K562 (cell line): ENCODE measurements at regions not wholly inside any gene's neighbourhood (a gene's known extent, or its start where the extent isn't known, plus 50 kb on each side); places are given as distances from the start of the nearest gene placed in this dataset.

ENCODE experiments used
- ATAC-seq: fragments of 200-7000 bp; cut with Tn5 transposase; 3 replicates; pipeline ENCODE4 v1.9.1; 2020; ENCODE audit warnings: moderate library complexity
- BruUV-seq: library from RNA; stranded (reverse); fragments of 400-500 nt; replicated peaks from 2 replicates; lab custom pipeline; 2021; lab: Mats Ljungman, UMichigan
- CTCF ChIA-PET: fragments of 300-600 bp; formaldehyde crosslinking; extraction: SDS; loops from one replicate; lab custom pipeline; 2021; ENCODE audit warnings: low intra/inter-chr PET ratio; lab: Yijun Ruan, JAX
- POLR2A ChIA-PET: fragments of 300-600, 350-650 bp; sonication (Branson Sonifier 250); formaldehyde crosslinking; extraction: SDS; loops from one replicate; lab custom pipeline; 2021; ENCODE audit warnings: antibody characterized with exemption, inconsistent platforms; lab: Yijun Ruan, JAX
- DNase-seq, 4 experiments: peaks; one replicate each; pipeline versions ENCODE4 v3.0.0 to v3.0.0-alpha.2; 2011 to 2018; ENCODE audit warnings: low spot score in 3 of 4, mixed read lengths in 3 of 4; ENCODE audit errors: extremely low read depth in 1 of 4
- FAIRE-seq: peaks from 2 replicates; lab custom pipeline; 2011; peaks lifted over from hg19 to GRCh38; lab: Jason Lieb, UNC
- H2AFZ ChIP-seq: 2 replicates; pipeline ENCODE4 v1.6.0; 2011; ENCODE audit warnings: low read depth, low read length, control low read depth, inconsistent platforms
- H3K27ac ChIP-seq: fragments of 200-600 bp; 3 replicates; pipeline ENCODE4 v1.8.0; 2011; ENCODE audit warnings: low read depth, mild to moderate bottlenecking, control low read depth, inconsistent platforms, low read length, moderate library complexity, mixed read lengths; ENCODE audit errors: extremely low read depth
- H3K27me3 ChIP-seq, 2 experiments: fragments of 300-600 bp in 1 of 2; 2 replicates in 1 of 2; 3 replicates in 1 of 2; pipeline versions ENCODE4 v1.6.0 to v1.8.0; 2011; ENCODE audit warnings: inconsistent platforms in 2 of 2, low read length in 2 of 2, mild to moderate bottlenecking in 1 of 2, mixed read lengths in 1 of 2, moderate library complexity in 1 of 2; ENCODE audit not compliant: control insufficient read depth in 2 of 2, insufficient read depth in 2 of 2
- H3K36me3 ChIP-seq: fragments of 300-600 bp; 3 replicates; pipeline ENCODE4 v1.8.0; 2011; ENCODE audit warnings: mild to moderate bottlenecking, low read length, inconsistent platforms; ENCODE audit not compliant: control insufficient read depth, insufficient read depth
- H3K4me1 ChIP-seq, 2 experiments: fragments of 200-600 bp in 1 of 2; replicated peaks in 1 of 2; 2 replicates in 1 of 2; 3 replicates in 1 of 2; pipeline versions ENCODE4 v1.5.1 to v1.8.0; 2011; ENCODE audit warnings: inconsistent platforms in 2 of 2, low read length in 2 of 2, mild to moderate bottlenecking in 1 of 2, mixed read lengths in 1 of 2, moderate library complexity in 1 of 2; ENCODE audit not compliant: control insufficient read depth in 2 of 2, insufficient read depth in 2 of 2
- H3K4me2 ChIP-seq: 2 replicates; pipeline ENCODE4 v1.6.1; 2011; ENCODE audit warnings: low read length, control low read depth, inconsistent platforms, mixed read lengths; ENCODE audit not compliant: insufficient read depth
- H3K4me3 ChIP-seq: fragments of 200-600 bp; sonication (generic), shearing (Covaris generic); 2 replicates; pipeline ENCODE4 v1.5.1; 2016; ENCODE audit warnings: control low read depth, inconsistent platforms
- H3K79me2 ChIP-seq: fragments of 200-600 bp; 3 replicates; pipeline ENCODE4 v1.8.0; 2011; ENCODE audit warnings: low read length, inconsistent platforms; ENCODE audit not compliant: control insufficient read depth, insufficient read depth
- H3K9ac ChIP-seq, 2 experiments: 2 replicates each; pipeline versions ENCODE4 v1.6.0 to v1.6.1; 2011; ENCODE audit warnings: low read depth in 2 of 2, low read length in 2 of 2, control low read depth in 1 of 2, inconsistent platforms in 1 of 2, mild to moderate bottlenecking in 1 of 2, mixed read lengths in 1 of 2; ENCODE audit not compliant: insufficient read depth in 1 of 2
- H3K9me1 ChIP-seq: one replicate; pipeline ENCODE4 v1.6.0; 2011; ENCODE audit warnings: inconsistent platforms, mild to moderate bottlenecking, low read length, moderate library complexity; ENCODE audit not compliant: control insufficient read depth, insufficient read depth
- H3K9me3 ChIP-seq: replicated peaks from 2 replicates; pipeline ENCODE4 v1.5.1; 2011; ENCODE audit warnings: low read depth, low read length, inconsistent platforms; ENCODE audit not compliant: control insufficient read depth, insufficient read depth
- H4K20me1 ChIP-seq: replicated peaks from 2 replicates; pipeline ENCODE4 v1.6.1; 2011; ENCODE audit warnings: low read length, inconsistent platforms, mixed read lengths; ENCODE audit not compliant: control insufficient read depth, insufficient read depth
- KLF6 ChIP-seq: fragments of 250-450 bp; sonication (Bioruptor Pico); IDR thresholded peaks from 2 replicates; pipeline ENCODE4 v1.4.0; 2020; ENCODE audit warnings: mild to moderate bottlenecking, moderate library complexity, borderline replicate concordance
- PHB ChIP-seq: fragments of 250-450 bp; sonication (Bioruptor Pico); IDR thresholded peaks from 2 replicates; pipeline ENCODE4 v1.5.0; 2021
- ZNF436 ChIP-seq: fragments of 250-450, 450-650 bp; sonication (Bioruptor Pico); formaldehyde crosslinking; IDR thresholded peaks from 2 replicates; pipeline ENCODE4 v1.7.0; 2020; ENCODE audit warnings: mild to moderate bottlenecking
- ZNF707 ChIP-seq: fragments of 250-450 bp; sonication (Bioruptor Pico); conservative IDR thresholded peaks from 2 replicates; pipeline ENCODE4 v1.8.0; 2022; ENCODE audit warnings: inconsistent platforms, mild to moderate bottlenecking, moderate library complexity
- WGBS: fragments of 100-300 bp; shearing (Covaris generic); methylation state at CpG from one replicate; pipeline ENCODE4 v1.1.6; 2016; ENCODE audit warnings: low coverage, mixed read lengths; ENCODE audit not compliant: insufficient coverage; ENCODE audit errors: missing lambda C conversion rate; 5-methylcytosine and 5-hydroxymethylcytosine counted together
- in situ Hi-C: fragments of 300-500 bp; cut with MboI; formaldehyde crosslinking; loops from 4 replicates; pipeline ENCODE4 v1.15.0; 2018; ENCODE audit warnings: inconsistent platforms, mixed read lengths
- intact Hi-C: fragments of 100-400 bp; cut with micrococcal nuclease; formaldehyde crosslinking; loops from 2 replicates; pipeline ENCODE4 v1.14.2; 2022
- TF ChIP-seq, protein P1 (sequence below): fragments of 250-450 bp; sonication (Bioruptor Pico); IDR thresholded peaks from 2 replicates; pipeline ENCODE4 v1.8.0; 2022; ENCODE audit warnings: inconsistent platforms
- TF ChIP-seq, protein P2 (sequence below): IDR thresholded peaks from 2 replicates; pipeline ENCODE4 v1.6.1; 2014; ENCODE audit warnings: antibody characterized with exemption
- TF ChIP-seq, protein P3 (sequence below): fragments of 200-600 bp; sonication (generic); IDR thresholded peaks from one replicate; pipeline ENCODE4 v1.6.1; 2012; ENCODE audit warnings: mild to moderate bottlenecking, low read depth, low read length, inconsistent platforms

DNA sequence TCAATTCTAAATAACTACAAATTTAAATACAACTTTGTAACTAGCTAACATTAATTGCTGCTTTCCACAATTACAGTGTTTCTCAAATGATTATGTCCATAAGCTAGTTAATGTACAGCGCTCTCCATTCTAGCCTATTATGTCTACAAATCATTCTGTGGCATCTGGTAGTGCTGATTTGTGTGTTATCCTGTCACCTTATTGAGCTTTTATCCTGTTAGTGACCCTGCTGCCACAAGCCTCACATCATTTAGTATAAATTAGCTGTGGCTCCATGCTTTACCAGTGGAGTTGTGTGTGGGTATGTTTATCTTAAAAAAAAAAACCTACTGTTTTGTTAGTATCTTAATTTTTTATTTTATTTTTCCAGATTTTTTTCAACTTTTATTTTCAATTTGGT lies 112.6 kb upstream of the PJA2 start (continued):
- TF ChIP-seq, protein P1, sequence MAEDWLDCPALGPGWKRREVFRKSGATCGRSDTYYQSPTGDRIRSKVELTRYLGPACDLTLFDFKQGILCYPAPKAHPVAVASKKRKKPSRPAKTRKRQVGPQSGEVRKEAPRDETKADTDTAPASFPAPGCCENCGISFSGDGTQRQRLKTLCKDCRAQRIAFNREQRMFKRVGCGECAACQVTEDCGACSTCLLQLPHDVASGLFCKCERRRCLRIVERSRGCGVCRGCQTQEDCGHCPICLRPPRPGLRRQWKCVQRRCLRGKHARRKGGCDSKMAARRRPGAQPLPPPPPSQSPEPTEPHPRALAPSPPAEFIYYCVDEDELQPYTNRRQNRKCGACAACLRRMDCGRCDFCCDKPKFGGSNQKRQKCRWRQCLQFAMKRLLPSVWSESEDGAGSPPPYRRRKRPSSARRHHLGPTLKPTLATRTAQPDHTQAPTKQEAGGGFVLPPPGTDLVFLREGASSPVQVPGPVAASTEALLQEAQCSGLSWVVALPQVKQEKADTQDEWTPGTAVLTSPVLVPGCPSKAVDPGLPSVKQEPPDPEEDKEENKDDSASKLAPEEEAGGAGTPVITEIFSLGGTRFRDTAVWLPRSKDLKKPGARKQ (CRISPR knock-in tag) = no peak
- TF ChIP-seq ZNF436 (CRISPR knock-in tag) (no peak), ZNF707 (CRISPR knock-in tag) (no peak), KLF6 (CRISPR knock-in tag) (no peak), PHB (no peak)
- TF ChIP-seq, protein P2, sequence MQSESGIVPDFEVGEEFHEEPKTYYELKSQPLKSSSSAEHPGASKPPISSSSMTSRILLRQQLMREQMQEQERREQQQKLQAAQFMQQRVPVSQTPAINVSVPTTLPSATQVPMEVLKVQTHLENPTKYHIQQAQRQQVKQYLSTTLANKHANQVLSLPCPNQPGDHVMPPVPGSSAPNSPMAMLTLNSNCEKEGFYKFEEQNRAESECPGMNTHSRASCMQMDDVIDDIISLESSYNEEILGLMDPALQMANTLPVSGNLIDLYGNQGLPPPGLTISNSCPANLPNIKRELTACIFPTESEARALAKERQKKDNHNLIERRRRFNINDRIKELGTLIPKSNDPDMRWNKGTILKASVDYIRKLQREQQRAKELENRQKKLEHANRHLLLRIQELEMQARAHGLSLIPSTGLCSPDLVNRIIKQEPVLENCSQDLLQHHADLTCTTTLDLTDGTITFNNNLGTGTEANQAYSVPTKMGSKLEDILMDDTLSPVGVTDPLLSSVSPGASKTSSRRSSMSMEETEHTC = no peak

DNA sequence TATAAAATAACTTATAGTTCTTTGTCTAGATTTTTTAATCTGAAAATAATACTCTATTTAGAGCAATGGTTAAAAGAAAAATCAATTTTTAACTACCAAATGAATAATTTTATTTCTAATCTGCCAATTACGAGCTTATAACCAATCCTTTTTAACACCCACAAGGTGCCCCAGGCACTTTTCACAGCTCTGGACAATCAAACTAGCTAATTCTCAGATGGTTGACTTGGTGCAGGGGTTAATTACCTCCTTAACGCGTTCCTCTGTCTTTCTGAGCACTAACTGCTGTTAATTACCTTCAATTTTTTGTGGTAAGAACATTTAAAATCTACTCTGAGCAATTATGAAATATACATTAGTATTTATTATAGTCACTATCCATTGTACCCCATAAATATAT lies 109.6 kb upstream of the PJA2 start:
- intact Hi-C loops = no loop called here
- ChIA-PET CTCF (no interaction called here), POLR2A (interaction anchor here (1.0 kb wide), 1 partner anchor 16 kb away, joined by 3 read pairs; no protein-coding TSS in a partner anchor)
- no peak for FAIRE-seq
- no peak for ATAC-seq
- H3K9me1 ChIP-seq = no peaks in the 10 kb centered on the region
- no peak overlapping the region for H3K4me3 ChIP-seq
- no peak overlapping the region for H3K4me2 ChIP-seq
- H3K9me3 ChIP-seq = no peaks in the 10 kb centered on the region
- no peak for DNase-seq
- H3K9ac ChIP-seq = no peak overlapping the region
- H3K4me1 ChIP-seq = no peaks in the 10 kb centered on the region
- no peaks in the 10 kb centered on the region; a peak in 1 of 5 replicates for H3K27me3 ChIP-seq
- H3K27ac ChIP-seq = no peak overlapping the region
- no peaks in the 10 kb centered on the region for H3K79me2 ChIP-seq
- no peaks in the 10 kb centered on the region for H4K20me1 ChIP-seq
- in situ Hi-C loops = no loop called here
- H3K36me3 ChIP-seq = no peaks in the 10 kb centered on the region
- 12% methylated on average over 3 of the region's 3 CpGs for WGBS
- no peak overlapping the region for H2AFZ ChIP-seq
- no TSS peak for BruUV-seq
- TF ChIP-seq, protein P3, sequence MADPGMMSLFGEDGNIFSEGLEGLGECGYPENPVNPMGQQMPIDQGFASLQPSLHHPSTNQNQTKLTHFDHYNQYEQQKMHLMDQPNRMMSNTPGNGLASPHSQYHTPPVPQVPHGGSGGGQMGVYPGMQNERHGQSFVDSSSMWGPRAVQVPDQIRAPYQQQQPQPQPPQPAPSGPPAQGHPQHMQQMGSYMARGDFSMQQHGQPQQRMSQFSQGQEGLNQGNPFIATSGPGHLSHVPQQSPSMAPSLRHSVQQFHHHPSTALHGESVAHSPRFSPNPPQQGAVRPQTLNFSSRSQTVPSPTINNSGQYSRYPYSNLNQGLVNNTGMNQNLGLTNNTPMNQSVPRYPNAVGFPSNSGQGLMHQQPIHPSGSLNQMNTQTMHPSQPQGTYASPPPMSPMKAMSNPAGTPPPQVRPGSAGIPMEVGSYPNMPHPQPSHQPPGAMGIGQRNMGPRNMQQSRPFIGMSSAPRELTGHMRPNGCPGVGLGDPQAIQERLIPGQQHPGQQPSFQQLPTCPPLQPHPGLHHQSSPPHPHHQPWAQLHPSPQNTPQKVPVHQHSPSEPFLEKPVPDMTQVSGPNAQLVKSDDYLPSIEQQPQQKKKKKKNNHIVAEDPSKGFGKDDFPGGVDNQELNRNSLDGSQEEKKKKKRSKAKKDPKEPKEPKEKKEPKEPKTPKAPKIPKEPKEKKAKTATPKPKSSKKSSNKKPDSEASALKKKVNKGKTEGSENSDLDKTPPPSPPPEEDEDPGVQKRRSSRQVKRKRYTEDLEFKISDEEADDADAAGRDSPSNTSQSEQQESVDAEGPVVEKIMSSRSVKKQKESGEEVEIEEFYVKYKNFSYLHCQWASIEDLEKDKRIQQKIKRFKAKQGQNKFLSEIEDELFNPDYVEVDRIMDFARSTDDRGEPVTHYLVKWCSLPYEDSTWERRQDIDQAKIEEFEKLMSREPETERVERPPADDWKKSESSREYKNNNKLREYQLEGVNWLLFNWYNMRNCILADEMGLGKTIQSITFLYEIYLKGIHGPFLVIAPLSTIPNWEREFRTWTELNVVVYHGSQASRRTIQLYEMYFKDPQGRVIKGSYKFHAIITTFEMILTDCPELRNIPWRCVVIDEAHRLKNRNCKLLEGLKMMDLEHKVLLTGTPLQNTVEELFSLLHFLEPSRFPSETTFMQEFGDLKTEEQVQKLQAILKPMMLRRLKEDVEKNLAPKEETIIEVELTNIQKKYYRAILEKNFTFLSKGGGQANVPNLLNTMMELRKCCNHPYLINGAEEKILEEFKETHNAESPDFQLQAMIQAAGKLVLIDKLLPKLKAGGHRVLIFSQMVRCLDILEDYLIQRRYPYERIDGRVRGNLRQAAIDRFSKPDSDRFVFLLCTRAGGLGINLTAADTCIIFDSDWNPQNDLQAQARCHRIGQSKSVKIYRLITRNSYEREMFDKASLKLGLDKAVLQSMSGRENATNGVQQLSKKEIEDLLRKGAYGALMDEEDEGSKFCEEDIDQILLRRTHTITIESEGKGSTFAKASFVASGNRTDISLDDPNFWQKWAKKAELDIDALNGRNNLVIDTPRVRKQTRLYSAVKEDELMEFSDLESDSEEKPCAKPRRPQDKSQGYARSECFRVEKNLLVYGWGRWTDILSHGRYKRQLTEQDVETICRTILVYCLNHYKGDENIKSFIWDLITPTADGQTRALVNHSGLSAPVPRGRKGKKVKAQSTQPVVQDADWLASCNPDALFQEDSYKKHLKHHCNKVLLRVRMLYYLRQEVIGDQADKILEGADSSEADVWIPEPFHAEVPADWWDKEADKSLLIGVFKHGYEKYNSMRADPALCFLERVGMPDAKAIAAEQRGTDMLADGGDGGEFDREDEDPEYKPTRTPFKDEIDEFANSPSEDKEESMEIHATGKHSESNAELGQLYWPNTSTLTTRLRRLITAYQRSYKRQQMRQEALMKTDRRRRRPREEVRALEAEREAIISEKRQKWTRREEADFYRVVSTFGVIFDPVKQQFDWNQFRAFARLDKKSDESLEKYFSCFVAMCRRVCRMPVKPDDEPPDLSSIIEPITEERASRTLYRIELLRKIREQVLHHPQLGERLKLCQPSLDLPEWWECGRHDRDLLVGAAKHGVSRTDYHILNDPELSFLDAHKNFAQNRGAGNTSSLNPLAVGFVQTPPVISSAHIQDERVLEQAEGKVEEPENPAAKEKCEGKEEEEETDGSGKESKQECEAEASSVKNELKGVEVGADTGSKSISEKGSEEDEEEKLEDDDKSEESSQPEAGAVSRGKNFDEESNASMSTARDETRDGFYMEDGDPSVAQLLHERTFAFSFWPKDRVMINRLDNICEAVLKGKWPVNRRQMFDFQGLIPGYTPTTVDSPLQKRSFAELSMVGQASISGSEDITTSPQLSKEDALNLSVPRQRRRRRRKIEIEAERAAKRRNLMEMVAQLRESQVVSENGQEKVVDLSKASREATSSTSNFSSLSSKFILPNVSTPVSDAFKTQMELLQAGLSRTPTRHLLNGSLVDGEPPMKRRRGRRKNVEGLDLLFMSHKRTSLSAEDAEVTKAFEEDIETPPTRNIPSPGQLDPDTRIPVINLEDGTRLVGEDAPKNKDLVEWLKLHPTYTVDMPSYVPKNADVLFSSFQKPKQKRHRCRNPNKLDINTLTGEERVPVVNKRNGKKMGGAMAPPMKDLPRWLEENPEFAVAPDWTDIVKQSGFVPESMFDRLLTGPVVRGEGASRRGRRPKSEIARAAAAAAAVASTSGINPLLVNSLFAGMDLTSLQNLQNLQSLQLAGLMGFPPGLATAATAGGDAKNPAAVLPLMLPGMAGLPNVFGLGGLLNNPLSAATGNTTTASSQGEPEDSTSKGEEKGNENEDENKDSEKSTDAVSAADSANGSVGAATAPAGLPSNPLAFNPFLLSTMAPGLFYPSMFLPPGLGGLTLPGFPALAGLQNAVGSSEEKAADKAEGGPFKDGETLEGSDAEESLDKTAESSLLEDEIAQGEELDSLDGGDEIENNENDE = no peak
